ENCODE measurements at regions not wholly inside any gene's neighbourhood (a gene's known extent, or its start where the extent isn't known, plus 50 kb on each side); places are given as distances from the start of the nearest gene placed in this dataset.

DNA sequence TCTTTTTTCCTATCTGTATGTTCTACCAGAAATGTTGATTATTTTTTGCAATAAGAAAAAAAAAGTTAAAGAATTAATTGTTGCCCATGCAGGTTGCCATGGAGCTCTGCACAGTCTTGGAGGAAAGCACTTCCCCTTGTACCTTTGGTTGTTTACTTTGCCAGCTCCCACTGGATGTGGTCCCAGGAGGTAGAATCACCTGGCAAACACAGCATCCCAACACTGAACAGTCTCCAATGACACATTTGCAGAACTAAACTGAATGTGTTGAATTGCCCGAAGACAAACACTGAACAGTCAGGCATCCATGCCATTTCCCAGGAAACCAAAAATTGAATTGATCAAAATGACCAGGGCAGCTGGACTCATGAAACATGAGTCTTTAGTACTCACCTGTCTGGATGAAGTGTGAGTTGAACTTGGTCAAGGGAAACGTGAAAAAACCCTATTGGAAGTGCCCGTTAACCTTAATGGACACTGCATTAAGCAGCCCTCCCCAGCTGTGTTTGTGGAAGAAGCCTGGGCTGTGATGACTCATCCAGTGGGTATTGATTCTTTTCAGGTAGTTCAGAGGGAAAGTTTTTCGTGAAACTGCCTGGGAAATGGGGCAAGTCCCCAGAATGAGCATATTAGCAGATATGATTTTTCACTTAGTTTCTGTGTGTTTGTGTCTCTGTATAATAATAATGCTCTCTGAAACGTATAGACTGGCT is 284.7 kb upstream of the STT3B start:
- no peak overlapping the region for H3K4me3 ChIP-seq (ENCODE audit: low read depth, low read length)
- no peak overlapping the region for H3K27ac ChIP-seq (ENCODE audit: low read depth)
- no peaks in the 10 kb centered on the region for H3K36me3 ChIP-seq (ENCODE audit: insufficient read depth)
- WGBS: 83% methylated on average over 5 of the region's 5 CpGs
- H3K4me1 ChIP-seq (ENCODE audit: insufficient read depth): no peaks in the 10 kb centered on the region
- DNase-seq (ENCODE audit: extremely low spot score): no peak

DNA sequence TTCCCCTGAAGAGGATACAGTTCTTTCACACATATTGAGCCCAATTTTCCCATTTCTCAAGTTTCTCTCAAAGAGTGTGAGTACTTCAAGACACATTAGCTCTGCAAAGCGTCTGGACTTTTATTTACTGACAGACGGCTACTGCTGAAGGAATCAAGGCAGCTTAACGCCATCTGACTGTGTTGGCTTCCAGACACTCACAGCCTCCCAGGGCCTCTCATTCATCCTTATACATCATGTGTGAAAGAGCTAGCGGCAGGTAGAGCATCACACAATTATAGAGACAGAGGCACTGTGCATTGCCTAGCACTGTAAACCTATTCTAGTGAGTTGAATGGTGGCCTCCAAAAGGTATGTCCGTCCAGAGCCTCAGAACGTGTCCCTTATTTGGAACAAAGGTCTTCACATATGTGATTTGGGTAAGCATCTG is 284.1 kb upstream of the STT3B start:
- no peak overlapping the region for H3K4me3 ChIP-seq (ENCODE audit: low read depth, low read length)
- H3K4me1 ChIP-seq (ENCODE audit: insufficient read depth): no peaks in the 10 kb centered on the region
- WGBS: 91% methylated on average over 6 of the region's 6 CpGs
- H3K27ac ChIP-seq (ENCODE audit: low read depth): no peak overlapping the region
- no peaks in the 10 kb centered on the region for H3K36me3 ChIP-seq (ENCODE audit: insufficient read depth)
- no peak for DNase-seq (ENCODE audit: extremely low spot score)

DNA sequence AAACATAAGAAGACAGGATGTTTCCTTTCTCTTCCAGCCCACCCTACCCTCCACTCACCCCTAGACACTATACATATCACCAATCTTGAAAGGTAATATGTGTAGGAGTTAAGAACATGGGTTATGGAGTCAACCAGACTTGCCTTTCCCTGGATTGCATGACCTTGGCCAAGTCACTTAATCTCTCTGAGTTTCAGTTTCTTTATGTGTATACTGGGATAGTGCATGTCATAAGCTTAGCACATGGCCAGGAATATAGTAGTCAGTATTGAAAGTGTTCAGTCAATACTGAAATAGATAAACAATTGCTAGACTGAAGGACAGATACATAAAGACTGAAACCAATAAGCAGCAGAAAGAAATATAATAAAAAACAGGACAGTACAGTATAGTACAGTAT is 283.2 kb upstream of the STT3B start:
- H3K4me3 ChIP-seq (ENCODE audit: low read depth, low read length): no peak overlapping the region
- no peak overlapping the region for H3K27ac ChIP-seq (ENCODE audit: low read depth)
- no peaks in the 10 kb centered on the region for H3K36me3 ChIP-seq (ENCODE audit: insufficient read depth)
- no peak for DNase-seq (ENCODE audit: extremely low spot score)
- no peaks in the 10 kb centered on the region for H3K4me1 ChIP-seq (ENCODE audit: insufficient read depth)

DNA sequence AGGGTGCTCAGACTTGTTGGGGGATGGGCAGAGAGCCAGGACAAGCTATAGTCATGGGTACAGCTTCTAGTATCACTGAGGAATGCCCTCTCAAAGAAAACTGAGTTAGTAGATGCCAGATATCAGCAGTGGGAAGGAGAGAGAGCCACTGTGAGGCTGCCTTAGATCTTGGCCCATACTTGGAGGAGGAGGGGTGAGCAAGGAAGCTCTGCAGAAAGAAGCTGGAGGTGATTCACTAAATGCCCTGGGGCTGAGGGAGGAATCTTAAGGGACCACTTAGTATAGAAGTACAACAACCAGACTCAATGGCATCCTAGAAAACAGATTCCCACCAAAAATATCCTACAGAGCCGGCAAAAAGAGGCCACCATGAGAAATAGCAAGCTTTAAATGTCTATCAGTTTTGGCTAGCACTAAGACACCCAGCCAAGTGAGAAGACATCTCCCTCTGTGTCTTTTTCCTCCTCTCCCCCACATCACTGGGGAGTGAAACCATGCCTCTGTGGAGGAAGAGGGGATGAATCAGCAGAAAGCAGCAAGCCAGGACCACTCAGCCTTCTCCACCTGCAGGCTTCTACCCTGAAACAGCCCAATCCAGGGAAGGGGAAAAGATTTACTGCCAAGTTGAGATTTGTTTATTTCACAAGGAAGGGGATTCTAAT is 282.5 kb upstream of the STT3B start:
- no peak for DNase-seq (ENCODE audit: extremely low spot score)
- Histone ChIP-seq H3K4me1 (ENCODE audit: insufficient read depth) (no peaks in the 10 kb centered on the region), H3K4me3 (ENCODE audit: low read depth, low read length) (no peak overlapping the region), H3K36me3 (ENCODE audit: insufficient read depth) (no peaks in the 10 kb centered on the region), H3K27ac (ENCODE audit: low read depth) (no peak overlapping the region)
- 81% methylated on average over 1 of the region's 1 CpG for WGBS

DNA sequence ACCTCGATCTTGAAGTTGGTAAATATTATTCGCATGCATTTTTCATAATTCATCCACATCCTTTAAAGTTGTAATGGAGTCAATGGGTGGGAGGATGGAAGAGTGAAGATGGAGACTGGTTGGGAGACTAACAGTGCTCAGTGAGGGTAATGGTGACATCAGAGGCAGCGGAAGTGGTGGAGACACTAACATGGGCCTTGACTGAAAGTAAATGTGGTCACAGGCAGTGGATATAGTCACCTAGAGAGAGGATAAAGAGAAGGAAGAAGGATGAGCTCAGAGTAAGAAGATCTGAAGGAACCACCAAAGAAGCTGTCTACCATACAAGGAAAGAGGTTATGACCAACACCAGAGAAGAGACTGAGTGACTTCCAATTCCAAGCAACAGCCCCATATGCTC is 281.6 kb upstream of the STT3B start:
- no peaks in the 10 kb centered on the region for H3K4me1 ChIP-seq (ENCODE audit: insufficient read depth)
- H3K4me3 ChIP-seq (ENCODE audit: low read depth, low read length): no peak overlapping the region
- WGBS: 95% methylated on average over 3 of the region's 3 CpGs
- DNase-seq (ENCODE audit: extremely low spot score): no peak
- no peaks in the 10 kb centered on the region for H3K36me3 ChIP-seq (ENCODE audit: insufficient read depth)
- H3K27ac ChIP-seq (ENCODE audit: low read depth): no peak overlapping the region

DNA sequence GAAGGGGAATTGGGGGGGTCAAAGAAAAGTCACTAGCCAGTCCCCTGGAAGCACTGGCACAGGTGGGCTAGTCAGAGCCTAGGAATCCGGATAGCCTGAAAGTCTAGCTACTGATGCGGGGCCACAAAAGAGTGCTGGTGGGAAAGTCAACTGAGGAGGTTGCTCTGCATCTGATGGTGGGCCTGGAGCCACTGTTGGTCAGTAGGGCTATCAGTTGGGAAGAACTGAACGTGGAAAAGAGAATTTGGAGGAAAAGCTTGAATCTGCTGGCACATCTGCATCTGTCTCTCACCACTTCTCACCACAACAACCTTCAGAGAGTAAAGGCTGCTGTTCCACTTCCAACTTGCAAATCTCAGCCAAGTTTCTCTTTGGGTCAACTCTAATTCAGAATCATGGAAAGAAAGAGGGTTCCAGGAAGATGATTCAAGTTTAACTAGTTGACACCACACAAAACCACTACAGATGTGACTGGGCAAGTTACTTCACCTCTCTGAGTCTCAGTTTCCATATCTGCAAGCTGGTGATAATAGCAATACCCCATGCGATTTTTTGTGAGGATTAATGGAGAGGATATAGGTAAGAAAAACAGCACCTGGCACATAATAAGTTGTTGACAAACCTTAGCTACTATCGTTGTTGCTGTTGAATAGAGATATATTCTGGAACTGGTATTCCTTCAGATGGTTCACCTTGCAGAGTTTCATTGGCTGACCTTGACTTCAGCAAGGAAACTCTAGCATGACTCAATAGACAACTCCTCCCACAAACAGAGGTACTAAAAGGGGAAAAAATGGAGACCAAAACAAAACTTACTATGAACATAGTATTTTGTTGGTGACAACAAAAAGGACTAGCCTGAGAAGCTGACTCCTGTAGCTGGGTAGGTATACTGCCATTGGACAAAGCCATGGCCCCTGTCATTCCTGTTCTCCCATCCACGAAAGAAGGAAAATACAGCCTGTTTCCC is 280.2 kb upstream of the STT3B start:
- DNase-seq (ENCODE audit: extremely low spot score): no peak
- WGBS: 87% methylated on average over 6 of the region's 6 CpGs
- Histone ChIP-seq H3K4me1 (ENCODE audit: insufficient read depth) (no peaks in the 10 kb centered on the region), H3K27ac (ENCODE audit: low read depth) (no peak overlapping the region), H3K4me3 (ENCODE audit: low read depth, low read length) (no peak overlapping the region), H3K36me3 (ENCODE audit: insufficient read depth) (no peaks in the 10 kb centered on the region)

DNA sequence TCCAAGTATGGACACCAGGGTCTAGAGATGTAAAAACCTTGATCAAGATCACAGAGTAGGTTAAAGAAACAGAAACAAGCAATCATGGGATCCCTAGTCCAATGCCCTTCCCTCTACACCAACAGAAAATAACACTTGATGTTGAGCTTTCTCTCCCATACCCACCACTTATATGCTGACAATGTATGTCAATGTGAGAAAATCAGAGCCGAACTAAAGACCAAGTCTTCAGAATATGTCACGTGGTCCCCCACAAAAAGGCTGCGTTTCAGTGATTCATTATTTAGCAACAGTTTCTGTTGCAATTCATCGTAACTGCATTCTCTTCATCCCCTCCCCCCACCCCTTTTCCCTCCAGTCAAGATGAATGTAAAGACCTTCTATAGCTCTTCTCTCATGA is 278.9 kb upstream of the STT3B start:
- 90% methylated on average over 4 of the region's 4 CpGs for WGBS
- Histone ChIP-seq H3K27ac (ENCODE audit: low read depth) (no peak overlapping the region), H3K4me1 (ENCODE audit: insufficient read depth) (no peaks in the 10 kb centered on the region), H3K4me3 (ENCODE audit: low read depth, low read length) (no peak overlapping the region), H3K36me3 (ENCODE audit: insufficient read depth) (no peaks in the 10 kb centered on the region)
- DNase-seq (ENCODE audit: extremely low spot score): no peak

DNA sequence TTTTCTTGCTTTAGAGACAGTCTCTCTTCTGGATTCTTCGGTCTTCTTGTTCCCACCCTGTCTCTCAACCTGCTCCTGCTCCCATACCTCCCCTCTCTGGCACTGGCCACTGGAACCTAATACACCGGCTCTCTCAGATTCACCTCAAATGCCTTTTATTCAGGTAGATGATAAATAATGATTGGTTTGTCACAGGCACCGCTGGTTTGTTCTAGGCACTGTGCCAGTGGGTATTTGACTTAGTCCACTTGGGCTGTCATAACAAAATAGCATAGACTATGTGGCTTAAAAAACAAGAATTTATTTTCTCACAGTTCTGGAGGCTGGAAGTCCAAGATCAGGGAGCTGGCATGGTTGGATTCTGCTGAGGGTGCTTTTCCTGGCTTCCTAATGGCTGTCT is 278.2 kb upstream of the STT3B start:
- WGBS: 87% methylated on average over 3 of the region's 3 CpGs
- Histone ChIP-seq H3K4me1 (ENCODE audit: insufficient read depth) (no peaks in the 10 kb centered on the region), H3K36me3 (ENCODE audit: insufficient read depth) (no peaks in the 10 kb centered on the region), H3K4me3 (ENCODE audit: low read depth, low read length) (no peak overlapping the region), H3K27ac (ENCODE audit: low read depth) (no peak overlapping the region)
- DNase-seq (ENCODE audit: extremely low spot score): no peak

DNA sequence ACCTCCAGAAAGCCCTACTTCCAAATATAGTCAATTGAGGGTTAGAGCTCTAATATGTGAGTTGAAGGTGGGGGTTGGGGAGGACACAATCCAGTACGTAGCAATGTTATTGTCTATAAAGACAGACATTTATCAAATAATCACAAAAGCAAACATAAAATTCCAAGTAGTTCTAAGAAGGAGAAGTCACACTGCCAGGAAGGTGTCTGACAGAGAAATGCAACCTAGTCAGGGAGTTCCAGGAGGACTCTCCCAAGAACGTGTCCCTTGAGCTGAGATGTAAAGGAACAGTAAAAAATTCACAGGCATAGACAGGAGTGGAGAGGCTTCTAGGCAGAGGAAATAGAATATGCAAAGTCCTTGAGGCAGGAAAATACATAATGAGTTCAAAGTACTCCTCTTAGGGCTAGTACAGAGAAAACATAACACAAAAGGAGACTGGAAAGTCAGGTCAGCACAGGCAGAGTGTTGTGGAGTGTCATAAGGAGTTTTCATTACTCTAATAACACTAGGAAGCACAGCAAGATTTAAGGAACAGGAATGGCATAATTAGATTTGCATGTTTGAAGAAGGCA is 277.6 kb upstream of the STT3B start:
- H3K4me3 ChIP-seq (ENCODE audit: low read depth, low read length): no peak overlapping the region
- WGBS: 72% methylated on average over 2 of the region's 2 CpGs
- no peak for DNase-seq (ENCODE audit: extremely low spot score)
- H3K27ac ChIP-seq (ENCODE audit: low read depth): no peak overlapping the region
- no peaks in the 10 kb centered on the region for H3K36me3 ChIP-seq (ENCODE audit: insufficient read depth)
- no peaks in the 10 kb centered on the region for H3K4me1 ChIP-seq (ENCODE audit: insufficient read depth)

DNA sequence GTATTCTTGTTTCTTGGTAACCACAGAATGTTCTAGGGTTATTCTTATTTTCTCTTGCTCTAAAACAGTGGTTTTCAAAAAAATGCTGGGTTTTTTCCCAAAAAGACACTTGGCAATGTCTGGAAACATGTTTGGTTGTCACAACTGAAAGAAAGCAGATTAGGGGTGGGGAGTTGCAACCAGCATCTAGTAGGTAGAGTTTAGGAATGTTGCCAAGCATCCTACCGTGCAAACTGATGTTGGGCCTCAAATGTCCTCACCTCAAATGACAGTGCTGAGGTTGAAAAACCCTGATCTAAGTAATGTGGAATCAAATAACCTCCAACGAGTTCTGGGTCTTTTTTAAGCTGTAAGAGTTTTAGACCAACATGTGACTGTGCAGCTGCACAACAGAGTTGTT is 270.5 kb upstream of the STT3B start:
- DNase-seq (ENCODE audit: extremely low spot score): no peak
- Histone ChIP-seq H3K4me3 (ENCODE audit: low read depth, low read length) (no peak overlapping the region), H3K27ac (ENCODE audit: low read depth) (no peak overlapping the region), H3K36me3 (ENCODE audit: insufficient read depth) (no peaks in the 10 kb centered on the region), H3K4me1 (ENCODE audit: insufficient read depth) (no peaks in the 10 kb centered on the region)
- 59% methylated on average over 2 of the region's 2 CpGs for WGBS

DNA sequence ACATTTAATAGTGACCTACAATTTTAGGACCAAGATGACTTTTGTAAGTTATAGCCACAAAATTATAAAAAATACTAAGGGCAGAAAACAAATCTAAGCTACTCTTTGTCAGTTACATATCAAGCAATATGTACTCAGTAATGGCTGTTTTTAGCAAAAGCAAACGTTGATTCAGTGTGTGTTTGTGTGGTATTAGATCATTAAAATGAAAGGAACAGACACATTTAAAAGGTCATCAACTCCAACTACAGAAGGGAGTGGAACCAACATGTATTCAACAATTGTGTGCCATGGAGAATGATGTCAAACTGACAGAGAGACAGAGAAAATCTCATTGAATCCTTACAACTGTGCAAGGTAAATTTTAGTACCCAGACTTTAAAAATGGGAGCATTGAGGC is 268.8 kb upstream of the STT3B start:
- no peak for DNase-seq (ENCODE audit: extremely low spot score)
- 54% methylated on average over 1 of the region's 1 CpG for WGBS
- H3K4me3 ChIP-seq (ENCODE audit: low read depth, low read length): no peak overlapping the region
- no peaks in the 10 kb centered on the region for H3K4me1 ChIP-seq (ENCODE audit: insufficient read depth)
- no peak overlapping the region for H3K27ac ChIP-seq (ENCODE audit: low read depth)
- H3K36me3 ChIP-seq (ENCODE audit: insufficient read depth): no peaks in the 10 kb centered on the region

DNA sequence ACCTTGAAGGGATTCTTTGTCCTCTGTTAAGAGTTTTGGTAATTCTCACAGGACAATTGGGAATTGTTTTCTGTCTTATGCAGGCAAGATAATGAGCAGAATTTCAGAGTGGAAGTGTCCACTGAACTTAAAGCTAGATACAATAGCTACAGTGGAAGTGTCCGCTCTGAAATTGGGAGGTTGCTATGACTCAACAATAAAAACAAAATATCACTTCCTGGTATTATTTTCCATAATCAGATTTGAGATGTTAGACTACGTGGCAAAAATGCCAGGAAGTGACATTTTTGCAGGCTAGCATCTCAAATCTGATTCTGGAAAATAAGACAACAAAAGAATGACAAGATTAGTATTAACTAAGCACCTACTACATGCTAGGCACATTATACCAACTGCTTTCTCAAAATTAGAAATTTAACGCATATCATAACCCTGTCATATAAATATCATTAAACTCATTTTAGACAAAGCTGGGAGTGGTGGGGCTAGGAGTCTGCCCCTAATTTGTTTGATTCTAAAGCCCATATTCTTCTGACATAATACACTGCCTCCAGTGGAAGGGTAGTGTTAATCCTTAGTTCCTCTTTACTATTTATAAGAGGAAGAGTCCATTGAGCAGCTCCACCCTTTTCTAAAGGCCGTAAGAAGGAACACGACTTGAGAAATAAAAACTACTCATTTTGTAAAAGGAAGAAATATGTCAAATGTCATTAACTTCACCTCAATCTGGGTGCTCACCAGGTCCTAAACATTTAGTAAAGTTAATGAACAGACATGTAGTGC is 266.9 kb upstream of the STT3B start:
- Histone ChIP-seq H3K4me3 (ENCODE audit: low read depth, low read length) (no peak overlapping the region), H3K27ac (ENCODE audit: low read depth) (no peak overlapping the region), H3K36me3 (ENCODE audit: insufficient read depth) (no peaks in the 10 kb centered on the region), H3K4me1 (ENCODE audit: insufficient read depth) (no peaks in the 10 kb centered on the region)
- WGBS: 81% methylated on average over 5 of the region's 5 CpGs
- DNase-seq (ENCODE audit: extremely low spot score): no peak

DNA sequence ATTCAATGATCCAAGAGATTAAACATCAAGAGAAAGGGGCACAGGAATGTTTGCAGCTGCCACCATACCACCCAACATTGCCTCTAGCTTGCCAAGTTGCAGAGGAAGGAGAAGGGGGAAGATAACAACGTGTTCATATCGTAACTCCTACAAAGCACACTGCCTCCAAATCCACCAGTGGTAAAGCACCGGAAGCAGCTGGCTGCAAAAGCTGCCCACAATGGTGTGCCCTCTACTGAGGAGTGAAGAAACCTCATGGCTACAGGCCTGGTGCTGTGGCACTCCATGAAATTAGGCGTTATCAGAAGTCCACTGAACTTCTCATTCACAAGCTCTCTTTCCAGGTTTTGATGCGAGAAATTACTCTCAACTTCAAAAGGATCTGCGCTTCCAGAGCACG is 263.9 kb upstream of the STT3B start:
- DNase-seq (ENCODE audit: extremely low spot score): no peak
- Histone ChIP-seq H3K36me3 (ENCODE audit: insufficient read depth) (no peaks in the 10 kb centered on the region), H3K4me1 (ENCODE audit: insufficient read depth) (no peaks in the 10 kb centered on the region), H3K4me3 (ENCODE audit: low read depth, low read length) (no peak overlapping the region), H3K27ac (ENCODE audit: low read depth) (no peak overlapping the region)
- WGBS: 89% methylated on average over 7 of the region's 7 CpGs
